GM19324 (cell line): ENCODE measurements at regions not wholly inside any gene's neighbourhood (a gene's known extent, or its start where the extent isn't known, plus 50 kb on each side); places are given as distances from the start of the nearest gene placed in this dataset.

Experiments used
- ATAC-seq: cut with Tn5 transposase; IDR thresholded peaks from one replicate; pipeline ENCODE4 v1.9.1; 2021; ENCODE audit warnings: mild to moderate bottlenecking, moderate library complexity; ENCODE audit not compliant: unreplicated experiment, low FRiP score

- no peak for ATAC-seq
Measured at GRCh38 chr1:38327559-38327973, 281.0 kb upstream of the POU3F1 start.

GRCh38 chr1:38326856-38327255 is 280.3 kb upstream of the POU3F1 start:
- no peak for ATAC-seq

- no peak for ATAC-seq
Measured at GRCh38 chr1:38326135-38326534, 279.5 kb upstream of the POU3F1 start.

DNA sequence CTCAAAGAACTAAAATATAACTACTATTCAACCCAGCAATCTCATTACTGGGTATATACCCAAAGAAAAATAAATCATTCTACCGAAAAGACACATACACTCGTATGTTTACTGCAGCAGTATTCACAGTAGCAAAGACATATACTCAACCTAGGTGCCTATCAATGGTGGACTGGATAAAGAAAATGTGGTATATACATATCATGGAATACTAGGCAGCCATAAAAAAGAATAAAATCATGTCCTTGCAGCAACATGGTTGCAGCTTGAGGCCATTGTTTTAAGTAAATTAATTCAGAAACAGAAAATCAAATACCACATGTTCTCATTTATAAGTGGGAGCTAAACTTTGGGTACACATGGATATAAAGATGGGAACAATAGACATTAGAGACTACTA is 266.2 kb upstream of the POU3F1 start:
- ATAC-seq = no peak

- no peak for ATAC-seq
Measured at GRCh38 chr1:38310079-38310478, 263.5 kb upstream of the POU3F1 start.

GRCh38 chr1:38308780-38309179 is 262.2 kb upstream of the POU3F1 start:
- no peak for ATAC-seq

- ATAC-seq = no peak
Measured at GRCh38 chr1:38305666-38306065, 259.1 kb upstream of the POU3F1 start.

DNA sequence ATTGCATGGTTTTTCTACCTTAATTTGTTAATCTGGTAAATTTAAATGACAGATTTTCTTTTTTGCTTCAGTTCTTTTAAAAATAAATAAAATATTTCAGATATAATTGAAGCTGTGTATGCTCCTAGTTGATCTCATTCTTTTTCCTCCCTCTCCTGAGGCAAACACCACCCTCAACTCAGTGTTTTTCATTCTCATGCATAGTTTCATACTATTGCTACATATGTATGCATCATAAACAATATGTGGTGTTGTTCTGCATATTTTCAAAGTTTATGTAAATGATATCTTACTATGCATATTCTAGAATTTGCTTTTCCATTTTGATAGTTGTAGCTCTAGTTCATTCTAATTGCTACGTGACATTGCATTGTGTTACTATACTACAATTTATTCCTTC is 257.2 kb upstream of the POU3F1 start:
- no peak for ATAC-seq

DNA sequence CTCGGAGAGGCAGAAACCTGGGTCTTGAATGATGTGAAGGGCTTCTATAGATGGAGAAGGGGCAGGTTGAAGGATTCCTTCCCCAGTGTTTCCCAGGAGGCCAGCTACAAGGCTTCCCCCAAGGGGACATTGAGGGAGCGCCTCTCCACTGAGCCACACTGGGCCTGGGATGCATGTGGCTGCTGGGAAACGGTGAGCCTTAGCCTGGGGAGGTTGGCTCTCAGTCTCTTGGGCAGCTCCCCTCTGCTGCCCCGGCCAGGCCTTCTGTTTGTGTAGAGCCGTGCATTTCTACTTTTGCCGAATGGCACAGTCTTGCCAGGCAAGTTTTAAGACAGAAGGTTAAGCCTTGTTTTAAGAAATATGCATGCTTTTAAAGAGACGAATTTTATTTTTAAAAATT is 254.4 kb upstream of the POU3F1 start:
- ATAC-seq = no peak

GRCh38 chr1:38300616-38301015 is 254.0 kb upstream of the POU3F1 start:
- ATAC-seq = no peak

GRCh38 chr1:38297842-38298241 is 251.2 kb upstream of the POU3F1 start:
- no peak for ATAC-seq

DNA sequence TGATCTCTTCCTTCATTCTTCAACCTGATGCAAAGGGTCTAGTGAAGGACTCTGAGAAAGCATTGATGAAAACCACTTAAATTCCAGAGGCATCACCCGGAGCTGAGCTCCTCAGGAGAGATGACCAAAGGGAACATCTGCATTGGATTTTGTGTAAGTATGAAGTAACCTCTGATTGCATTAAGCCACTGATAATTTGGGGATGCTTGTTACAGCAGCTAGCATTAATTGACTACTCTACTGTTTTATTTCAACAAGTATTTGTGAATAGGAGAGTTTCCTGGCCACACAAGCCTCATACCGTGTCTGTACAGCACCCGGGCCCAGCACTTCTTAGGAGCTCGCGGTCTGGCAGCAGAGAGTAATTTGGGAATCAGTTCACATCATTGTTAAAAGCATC is 250.7 kb upstream of the POU3F1 start:
- ATAC-seq = no peak

DNA sequence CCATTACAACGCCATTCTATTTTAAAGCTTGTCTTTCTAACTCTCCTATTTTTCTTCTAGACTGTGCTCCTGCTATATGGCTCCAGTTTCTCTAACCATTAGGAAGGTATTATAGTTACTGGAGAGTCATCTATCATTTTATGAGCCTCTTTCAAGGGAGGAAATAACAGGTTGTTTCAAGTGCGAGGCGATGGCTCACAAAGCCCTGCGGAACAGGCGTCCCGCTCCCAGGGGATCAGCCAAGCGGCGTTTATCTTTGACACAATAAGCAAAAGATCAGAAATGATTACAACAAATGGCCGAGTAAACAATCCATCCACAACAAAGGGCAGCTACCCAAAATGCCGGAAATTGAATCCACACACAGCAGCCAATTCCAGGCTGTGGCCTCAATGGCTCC is 249.5 kb upstream of the POU3F1 start:
- ATAC-seq = no peak

DNA sequence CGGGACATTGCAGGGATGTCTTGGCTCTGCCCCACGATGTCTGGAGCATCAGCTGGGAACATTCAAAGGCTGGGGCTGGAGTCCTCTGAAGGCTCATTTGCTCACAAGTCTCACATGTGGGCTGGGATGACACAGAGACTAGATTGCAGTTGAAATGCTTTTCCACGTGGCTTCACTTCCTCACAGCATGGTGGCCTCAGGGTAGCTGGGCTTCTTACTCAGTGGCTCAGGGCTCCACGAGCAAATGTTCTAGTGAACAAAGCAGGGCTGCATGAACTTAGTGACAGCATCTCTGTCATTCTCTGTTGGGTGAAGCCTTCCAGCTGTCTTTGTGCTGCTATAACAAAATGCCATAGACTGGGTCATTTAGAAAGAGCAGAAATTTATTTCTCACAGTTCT is 247.0 kb upstream of the POU3F1 start:
- no peak for ATAC-seq

DNA sequence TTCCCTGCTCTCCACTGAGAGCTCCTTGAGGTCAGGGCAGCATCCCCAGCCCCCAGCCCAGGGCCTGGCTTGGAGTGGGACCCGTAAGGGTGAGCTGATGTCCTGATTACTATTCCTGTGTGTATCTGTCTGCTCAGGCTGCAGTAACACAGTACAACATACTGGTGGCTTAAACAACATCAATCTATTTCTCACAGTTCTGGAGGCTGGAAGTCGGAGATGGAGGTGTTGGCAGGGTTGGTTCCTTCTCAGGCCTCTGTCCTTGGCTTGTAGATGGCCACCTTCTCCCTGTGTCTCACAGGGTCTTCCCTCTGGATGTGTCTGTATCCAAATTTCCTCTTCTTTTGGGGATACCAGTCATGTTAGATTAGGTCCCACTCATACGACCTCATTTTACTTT is 246.4 kb upstream of the POU3F1 start:
- no peak for ATAC-seq

GRCh38 chr1:38291906-38292521 is 245.4 kb upstream of the POU3F1 start:
- ATAC-seq = no peak

DNA sequence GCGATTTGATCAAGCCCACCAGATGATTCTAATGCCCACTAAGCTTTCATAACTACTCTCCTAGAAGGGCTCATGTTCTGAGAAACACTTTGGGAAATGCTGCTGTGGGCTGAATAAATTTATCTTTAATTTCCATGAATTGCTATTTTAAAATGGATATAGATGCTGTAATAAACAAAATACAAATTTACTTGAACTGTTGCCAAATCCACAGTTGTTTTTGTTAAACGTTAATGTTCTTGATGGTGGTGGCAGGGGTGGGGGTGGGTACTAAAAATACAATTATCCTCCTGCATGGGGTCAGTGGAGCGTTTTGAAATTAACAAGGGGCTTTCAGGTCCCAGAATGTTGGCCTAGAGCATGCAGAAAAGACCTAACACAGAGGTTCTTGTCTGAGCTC is 244.7 kb upstream of the POU3F1 start:
- no peak for ATAC-seq

GRCh38 chr1:38289034-38289433 is 242.4 kb upstream of the POU3F1 start:
- ATAC-seq = no peak

- ATAC-seq = no peak
Measured at GRCh38 chr1:38287547-38287946, 241.0 kb upstream of the POU3F1 start.

DNA sequence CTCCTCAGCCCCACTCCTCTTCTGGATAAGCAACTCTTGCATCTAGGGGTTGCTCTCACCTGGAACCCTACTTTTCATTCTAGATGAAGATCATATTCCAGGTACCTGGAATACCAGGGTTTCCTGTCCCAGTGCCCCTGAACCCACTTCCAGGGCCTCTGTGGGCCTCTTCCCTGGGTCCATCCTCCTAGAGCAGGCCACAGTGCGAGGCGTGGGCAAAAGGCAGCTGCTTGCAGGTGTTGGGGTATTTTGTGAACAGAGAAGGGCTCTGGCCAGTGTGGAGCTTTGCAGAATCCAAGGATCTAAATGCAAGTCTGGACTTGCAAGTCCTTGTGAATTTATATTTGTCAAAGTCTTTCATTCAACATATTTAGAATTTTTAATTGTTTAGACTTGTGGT is 240.4 kb upstream of the POU3F1 start:
- ATAC-seq = no peak

DNA sequence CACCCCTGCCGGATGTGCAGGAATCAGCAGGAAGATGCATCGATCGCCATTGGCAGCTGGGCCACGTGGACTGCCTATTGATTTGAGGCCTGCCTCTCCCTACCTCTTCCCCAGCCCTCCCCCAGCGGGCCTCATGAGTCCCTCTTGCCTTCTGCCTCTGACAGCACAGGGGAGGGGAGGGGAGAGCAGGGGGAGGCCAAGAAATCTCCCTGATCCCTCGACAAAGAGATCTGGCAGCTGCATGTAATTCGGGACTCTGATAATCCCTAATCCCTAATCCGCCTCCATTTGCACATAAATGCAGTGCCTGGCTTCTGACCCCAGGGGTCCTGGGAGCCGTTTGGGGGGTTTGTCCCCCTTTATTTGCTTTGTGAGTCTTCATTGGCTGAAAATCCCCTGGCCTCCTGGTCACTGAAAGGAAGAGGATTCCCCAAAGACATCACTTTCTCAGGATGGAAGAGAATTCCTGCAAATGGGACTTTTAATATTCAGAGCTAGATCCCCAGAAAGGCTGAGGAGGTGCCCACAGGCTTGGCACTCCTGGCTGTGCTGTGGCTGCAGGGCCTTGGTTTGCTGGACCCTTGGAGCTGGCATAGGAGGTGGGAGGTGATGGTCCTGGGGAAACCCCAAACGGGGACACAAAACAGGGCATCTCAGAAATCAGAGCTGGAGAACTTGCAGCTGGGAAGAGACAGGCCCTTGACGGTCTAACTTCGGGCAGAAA is 239.4 kb upstream of the POU3F1 start:
- ATAC-seq = no peak

GRCh38 chr1:38284953-38285352 is 238.4 kb upstream of the POU3F1 start:
- no peak for ATAC-seq
